H1 (cell line): ENCODE measurements at regions not wholly inside any gene's neighbourhood (a gene's known extent, or its start where the extent isn't known, plus 50 kb on each side); places are given as distances from the start of the nearest gene placed in this dataset.

ENCODE experiments used
- SP2 ChIP-seq: IDR thresholded peaks from 2 replicates; pipeline ENCODE4 v1.6.1; 2012; ENCODE audit warnings: mild to moderate bottlenecking, low read length, inconsistent platforms

GRCh38 chr18:77870199-77870598 is 620.6 kb downstream of the GALR1 start (continued):
- TF ChIP-seq SP2: no peak
- TF ChIP-seq, all 59 proteins: peak for 0
